ENCODE measurements at regions not wholly inside any gene's neighbourhood (a gene's known extent, or its start where the extent isn't known, plus 50 kb on each side); places are given as distances from the start of the nearest gene placed in this dataset.
"Not testable (repeated sequence)": the region's sequence is repeated elsewhere in the genome, so short reads cannot be mapped to it uniquely, and the experiment has no call there.

GRCh38 chr18:71045331-71046065 lies 756.7 kb downstream of the SOCS6 start:
- DNase-seq = no peak
- no peak overlapping the region for H3K27ac ChIP-seq
- intact Hi-C loops (cut with DNase I; ENCODE audit: low total_unique reads) = no loop called here
- no peaks in the 10 kb centered on the region for H3K4me1 ChIP-seq
- no peaks in the 10 kb centered on the region for H3K27me3 ChIP-seq
- TF ChIP-seq CTCF (IDR thresholded peaks at IDR 0.05) = no peak
- no peak overlapping the region for H3K4me3 ChIP-seq
- H3K36me3 ChIP-seq = no peaks in the 10 kb centered on the region
- H3K9me3 ChIP-seq = no peaks in the 10 kb centered on the region

- H3K27ac ChIP-seq = no peak overlapping the region
- H3K27me3 ChIP-seq = no peaks in the 10 kb centered on the region
- H3K4me3 ChIP-seq = no peak overlapping the region
- no peak for TF ChIP-seq CTCF (IDR thresholded peaks at IDR 0.05)
- no peak for DNase-seq
- no peaks in the 10 kb centered on the region for H3K9me3 ChIP-seq
- no peaks in the 10 kb centered on the region for H3K36me3 ChIP-seq
- H3K4me1 ChIP-seq = no peaks in the 10 kb centered on the region
- intact Hi-C loops (cut with DNase I; ENCODE audit: low total_unique reads) = no loop called here
Measured at GRCh38 chr18:71040161-71040560, 751.3 kb downstream of the SOCS6 start.

- no peaks in the 10 kb centered on the region for H3K4me1 ChIP-seq
- intact Hi-C loops (cut with DNase I; ENCODE audit: low total_unique reads) = no loop called here
- no peak for DNase-seq
- no peaks in the 10 kb centered on the region for H3K27me3 ChIP-seq
- no peak overlapping the region for H3K4me3 ChIP-seq
- H3K9me3 ChIP-seq = no peaks in the 10 kb centered on the region
- H3K36me3 ChIP-seq = no peaks in the 10 kb centered on the region
- no peak for TF ChIP-seq CTCF (IDR thresholded peaks at IDR 0.05)
- H3K27ac ChIP-seq = no peak overlapping the region
Measured at GRCh38 chr18:71038196-71038595, 749.4 kb downstream of the SOCS6 start.

- Histone ChIP-seq H3K36me3 (no peaks in the 10 kb centered on the region), H3K4me3 (no peak overlapping the region), H3K9me3 (no peaks in the 10 kb centered on the region), H3K27me3 (no peaks in the 10 kb centered on the region), H3K27ac (no peak overlapping the region), H3K4me1 (no peaks in the 10 kb centered on the region)
- no peak for TF ChIP-seq CTCF (IDR thresholded peaks at IDR 0.05)
- no peak for DNase-seq
- intact Hi-C loops (cut with DNase I; ENCODE audit: low total_unique reads) = no loop called here
Measured at GRCh38 chr18:71036783-71037182, 747.9 kb downstream of the SOCS6 start.

- H3K36me3 ChIP-seq; H3K27me3 ChIP-seq; H3K9me3 ChIP-seq; DNase-seq; intact Hi-C loops (cut with DNase I; ENCODE audit: low total_unique reads); H3K27ac ChIP-seq; H3K4me3 ChIP-seq; H3K4me1 ChIP-seq: not testable (repeated sequence)
Measured at GRCh38 chr18:71031296-71032191, 742.7 kb downstream of the SOCS6 start.

GRCh38 chr18:71030085-71030484 lies 741.2 kb downstream of the SOCS6 start:
- H3K36me3 ChIP-seq; H3K9me3 ChIP-seq; H3K27ac ChIP-seq; DNase-seq; H3K27me3 ChIP-seq; intact Hi-C loops (cut with DNase I; ENCODE audit: low total_unique reads); H3K4me1 ChIP-seq; H3K4me3 ChIP-seq: not testable (repeated sequence)

Measured in tibial artery (tissue), 4 donors.